ENCODE measurements at regions not wholly inside any gene's neighbourhood (a gene's known extent, or its start where the extent isn't known, plus 50 kb on each side); places are given as distances from the start of the nearest gene placed in this dataset.

DNA sequence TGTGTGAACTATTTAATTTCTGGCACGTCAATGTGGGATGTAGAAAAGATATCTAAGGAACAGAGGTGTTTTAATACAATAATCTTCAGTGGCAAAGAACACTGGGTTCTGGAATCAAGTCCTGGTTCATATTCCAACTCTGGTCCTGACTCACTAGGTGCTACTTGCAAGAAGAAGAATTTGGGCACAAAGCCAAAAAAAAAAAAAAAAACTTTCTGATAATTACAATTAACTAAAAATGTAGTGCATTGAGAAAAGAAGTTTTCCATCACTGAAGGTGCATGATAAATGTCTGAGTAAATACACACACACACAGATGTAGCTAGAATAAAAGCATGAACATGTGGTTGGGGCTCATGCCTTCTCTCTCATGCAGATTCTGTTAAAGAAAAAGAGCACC, 424.4 kb upstream of the REG3G start:
- no peak overlapping the region for H3K4me3 ChIP-seq (ENCODE audit: low read depth, low read length)
- POLR2A ChIA-PET: no interaction called here
- TF ChIP-seq, protein P1, sequence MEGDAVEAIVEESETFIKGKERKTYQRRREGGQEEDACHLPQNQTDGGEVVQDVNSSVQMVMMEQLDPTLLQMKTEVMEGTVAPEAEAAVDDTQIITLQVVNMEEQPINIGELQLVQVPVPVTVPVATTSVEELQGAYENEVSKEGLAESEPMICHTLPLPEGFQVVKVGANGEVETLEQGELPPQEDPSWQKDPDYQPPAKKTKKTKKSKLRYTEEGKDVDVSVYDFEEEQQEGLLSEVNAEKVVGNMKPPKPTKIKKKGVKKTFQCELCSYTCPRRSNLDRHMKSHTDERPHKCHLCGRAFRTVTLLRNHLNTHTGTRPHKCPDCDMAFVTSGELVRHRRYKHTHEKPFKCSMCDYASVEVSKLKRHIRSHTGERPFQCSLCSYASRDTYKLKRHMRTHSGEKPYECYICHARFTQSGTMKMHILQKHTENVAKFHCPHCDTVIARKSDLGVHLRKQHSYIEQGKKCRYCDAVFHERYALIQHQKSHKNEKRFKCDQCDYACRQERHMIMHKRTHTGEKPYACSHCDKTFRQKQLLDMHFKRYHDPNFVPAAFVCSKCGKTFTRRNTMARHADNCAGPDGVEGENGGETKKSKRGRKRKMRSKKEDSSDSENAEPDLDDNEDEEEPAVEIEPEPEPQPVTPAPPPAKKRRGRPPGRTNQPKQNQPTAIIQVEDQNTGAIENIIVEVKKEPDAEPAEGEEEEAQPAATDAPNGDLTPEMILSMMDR (IDR thresholded peaks at IDR 0.05; ENCODE audit: insufficient read depth, low read length, missing control alignments): no peak
- CTCF ChIA-PET: no interaction called here
- DNase-seq (ENCODE audit: low read depth, low spot score): no peak

DNA sequence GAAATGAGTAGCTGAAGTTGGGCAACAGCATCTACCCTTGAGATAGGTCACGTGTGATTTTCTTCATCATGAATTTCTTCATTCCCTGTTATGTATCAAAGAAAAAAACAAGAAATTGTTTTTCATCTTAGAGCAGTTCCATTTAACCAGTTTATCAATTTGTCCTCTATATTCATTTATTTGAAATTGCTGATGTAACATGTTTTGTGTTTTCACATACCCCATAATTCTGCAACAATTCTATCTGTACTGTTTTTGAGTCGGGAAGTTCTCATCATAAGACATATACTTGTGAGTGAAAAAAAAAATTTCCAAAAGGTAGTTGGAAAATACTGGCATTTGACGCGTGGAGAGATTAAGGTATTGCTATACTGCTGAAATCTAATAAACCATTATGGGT, 422.6 kb upstream of the REG3G start:
- POLR2A ChIA-PET: no interaction called here
- no peak for DNase-seq (ENCODE audit: low read depth, low spot score)
- TF ChIP-seq, protein P1 (IDR thresholded peaks at IDR 0.05; ENCODE audit: insufficient read depth, low read length, missing control alignments): no peak
- CTCF ChIA-PET: no interaction called here
- no peak overlapping the region for H3K4me3 ChIP-seq (ENCODE audit: low read depth, low read length)

DNA sequence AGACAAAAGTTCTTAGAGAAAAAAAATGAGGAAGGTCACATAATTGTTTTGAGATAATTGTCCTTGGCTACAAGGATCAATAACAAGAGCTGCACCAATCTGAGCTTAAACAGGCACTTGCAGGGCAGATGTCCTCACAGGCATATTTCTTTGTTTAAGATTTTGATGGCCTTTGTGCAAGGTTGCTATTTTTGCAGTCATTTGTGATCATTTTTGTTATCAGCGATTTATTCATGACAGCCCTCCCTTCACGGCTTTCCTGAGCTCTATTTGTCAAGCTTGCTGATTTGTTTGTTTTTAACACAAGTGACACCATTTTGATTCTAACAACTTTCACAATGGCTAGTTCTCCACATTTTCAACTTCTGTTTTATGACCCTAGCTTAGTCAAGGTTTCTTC, 418.6 kb upstream of the REG3G start:
- no peak overlapping the region for H3K4me3 ChIP-seq (ENCODE audit: low read depth, low read length)
- CTCF ChIA-PET: no interaction called here
- TF ChIP-seq, protein P1 (IDR thresholded peaks at IDR 0.05; ENCODE audit: insufficient read depth, low read length, missing control alignments): no peak
- POLR2A ChIA-PET: no interaction called here
- no peak for DNase-seq (ENCODE audit: low read depth, low spot score)

DNA sequence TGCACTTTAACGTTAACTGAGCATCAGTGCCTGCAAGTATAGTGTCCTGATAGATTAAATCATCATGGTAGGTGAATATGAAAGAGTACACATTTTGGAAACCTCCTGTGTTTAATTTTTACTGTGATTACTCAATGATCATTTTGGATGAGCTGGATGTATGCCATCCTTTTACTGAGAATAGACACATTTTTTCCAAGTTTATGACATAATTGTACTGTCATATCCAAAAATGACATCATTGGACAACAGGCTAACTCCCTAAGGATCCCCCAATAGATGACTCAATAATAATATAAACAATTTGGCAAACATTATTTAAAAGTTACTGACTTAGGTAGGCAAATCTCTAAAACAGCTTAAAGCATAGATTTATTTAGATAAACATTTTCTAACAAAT, 410.8 kb upstream of the REG3G start:
- POLR2A ChIA-PET: no interaction called here
- DNase-seq (ENCODE audit: low read depth, low spot score): no peak
- TF ChIP-seq, protein P1 (IDR thresholded peaks at IDR 0.05; ENCODE audit: insufficient read depth, low read length, missing control alignments): no peak
- no peak overlapping the region for H3K4me3 ChIP-seq (ENCODE audit: low read depth, low read length)
- CTCF ChIA-PET: no interaction called here

DNA sequence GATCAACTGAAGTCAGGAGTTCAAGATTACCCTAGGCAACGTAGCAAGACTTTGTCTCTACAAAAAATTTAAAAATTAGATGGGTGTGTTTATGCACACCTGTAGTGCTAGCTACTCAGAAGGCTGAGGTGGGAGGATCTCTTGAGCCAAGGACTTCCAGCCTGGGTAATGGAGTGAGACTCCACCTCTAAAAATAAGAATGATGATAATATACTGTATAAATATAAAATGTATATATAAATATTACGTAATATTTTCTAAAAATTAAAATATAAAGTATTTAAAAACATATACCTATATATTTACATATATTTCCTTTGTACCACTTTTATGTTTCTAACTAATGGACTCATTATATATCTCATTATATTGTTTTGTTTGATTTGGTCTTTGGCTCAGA, 409.5 kb upstream of the REG3G start:
- DNase-seq (ENCODE audit: low read depth, low spot score): no peak
- TF ChIP-seq, protein P1 (IDR thresholded peaks at IDR 0.05; ENCODE audit: insufficient read depth, low read length, missing control alignments): no peak
- ChIA-PET POLR2A (no interaction called here), CTCF (no interaction called here)
- no peak overlapping the region for H3K4me3 ChIP-seq (ENCODE audit: low read depth, low read length)

DNA sequence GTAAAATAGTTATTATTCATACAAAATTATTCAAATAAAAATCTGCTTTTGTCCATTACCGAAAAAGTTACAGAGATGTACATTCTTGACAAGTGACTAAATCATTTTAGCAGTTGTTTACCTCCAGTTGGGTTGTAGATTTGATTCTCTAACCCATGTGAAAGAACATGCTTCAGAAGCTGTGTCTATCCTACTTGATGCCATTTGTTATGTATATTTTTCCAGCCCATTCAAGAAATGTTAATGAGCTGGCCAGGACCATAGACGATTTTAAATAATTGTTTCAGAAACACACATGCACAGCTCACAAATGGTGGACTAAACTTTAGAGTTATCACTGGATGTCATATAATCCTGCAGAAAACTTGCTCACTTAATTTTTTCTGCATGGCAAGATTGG, 391.1 kb upstream of the REG3G start:
- CTCF ChIA-PET: no interaction called here
- H3K4me3 ChIP-seq (ENCODE audit: low read depth, low read length): no peak overlapping the region
- no peak for DNase-seq (ENCODE audit: low read depth, low spot score)
- POLR2A ChIA-PET: no interaction called here
- TF ChIP-seq, protein P1 (IDR thresholded peaks at IDR 0.05; ENCODE audit: insufficient read depth, low read length, missing control alignments): no peak
